Psoas muscle (tissue), 7 donors: ENCODE measurements at regions not wholly inside any gene's neighbourhood (a gene's known extent, or its start where the extent isn't known, plus 50 kb on each side); places are given as distances from the start of the nearest gene placed in this dataset.
"Not testable (repeated sequence)": the region's sequence is repeated elsewhere in the genome, so short reads cannot be mapped to it uniquely, and the experiment has no call there.

ENCODE experiments used
- ATAC-seq, 4 donors: fragments of 200-7000 bp; cut with Tn5 transposase; one replicate each; pipeline ENCODE4 v1.9.1; 2020; ENCODE audit warnings: moderate library complexity in 3 of 4, mild to moderate bottlenecking in 2 of 4
- DNase-seq, 2 donors: peaks; one replicate each; pipeline ENCODE4 v3.0.0-alpha.2; 2020
- H3K27ac ChIP-seq: fragments of 200-600 bp; one replicate; pipeline ENCODE4 v1.8.0; 2022
- H3K27me3 ChIP-seq, 3 donors: fragments of 200-600 bp in 1 of 3; one replicate each; pipeline versions ENCODE4 v1.6.1 to v1.8.0; 2013 to 2022; ENCODE audit warnings: low read length in 2 of 3, mild to moderate bottlenecking in 2 of 3, moderate library complexity in 1 of 3; ENCODE audit not compliant: insufficient read depth in 3 of 3
- H3K36me3 ChIP-seq, 2 donors: fragments of 200-600 bp in 1 of 2; one replicate each; pipeline versions ENCODE4 v1.6.1 to v1.8.0; 2013 to 2022; ENCODE audit warnings: low read depth in 1 of 2, mild to moderate bottlenecking in 1 of 2, moderate library complexity in 1 of 2; ENCODE audit not compliant: insufficient read depth in 1 of 2
- H3K4me1 ChIP-seq: fragments of 200-600 bp; one replicate; pipeline ENCODE4 v1.8.0; 2022
- H3K4me3 ChIP-seq: fragments of 200-600 bp; one replicate; pipeline ENCODE4 v1.8.0; 2022; ENCODE audit warnings: mild to moderate bottlenecking
- H3K9me3 ChIP-seq: fragments of 200-600 bp; one replicate; pipeline ENCODE4 v1.8.0; 2022
- WGBS, 3 donors: extraction: QIAGEN DNeasy Blood & Tissue Kit; methylation state at CpG; one replicate each; pipeline versions ENCODE4 v1.1.6 to v1.1.7; 2013; 5-methylcytosine and 5-hydroxymethylcytosine counted together
- intact Hi-C, 2 donors: fragments of 100-400 bp; cut with DNase I; formaldehyde crosslinking; loops; one replicate each; pipeline versions ENCODE4 v1.11.0 to v1.14.2; 2022
- TF ChIP-seq, protein P1 (sequence below): fragments of 200-600 bp; IDR thresholded peaks from one replicate; pipeline ENCODE4 v1.8.0; 2022; ENCODE audit warnings: antibody characterized with exemption
- donor health status: healthy with polysubstance abuse.
- donor health status: DM: no; HTN: no; CAD: no; lungs with moderate emphysema.
- donor health status: Bipolar disorder and iron deficiency.
- donor health status: healthy.
- donor health status: DM: yes; HTN: yes; CAD: no.
- donor health status: DM: no; HTN: no; CAD: no.
- donor health status: DM: yes; HTN: yes; CAD: no.

DNA sequence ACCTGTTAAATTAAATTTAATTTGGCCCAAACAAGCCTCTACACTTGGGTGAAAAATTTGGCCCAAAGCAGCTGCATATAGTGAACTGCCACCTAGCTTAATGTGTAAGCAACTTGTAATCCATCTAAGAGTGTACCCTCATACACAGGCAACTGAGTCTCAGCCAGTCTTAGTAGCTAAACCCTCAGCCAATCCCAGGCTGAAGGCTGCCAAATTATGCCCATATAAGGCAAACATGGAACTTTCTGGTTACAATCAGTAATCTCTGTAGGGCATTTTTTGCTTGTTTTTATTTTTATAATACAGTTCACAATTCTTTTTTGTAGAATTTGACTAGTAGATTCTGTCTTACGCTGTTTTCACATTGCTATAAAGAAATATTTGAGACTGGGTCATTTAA is 958.7 kb downstream of the FSCB start:
- no peaks in the 10 kb centered on the region for H3K27me3 ChIP-seq
- no peak overlapping the region for H3K27ac ChIP-seq
- TF ChIP-seq, protein P1, sequence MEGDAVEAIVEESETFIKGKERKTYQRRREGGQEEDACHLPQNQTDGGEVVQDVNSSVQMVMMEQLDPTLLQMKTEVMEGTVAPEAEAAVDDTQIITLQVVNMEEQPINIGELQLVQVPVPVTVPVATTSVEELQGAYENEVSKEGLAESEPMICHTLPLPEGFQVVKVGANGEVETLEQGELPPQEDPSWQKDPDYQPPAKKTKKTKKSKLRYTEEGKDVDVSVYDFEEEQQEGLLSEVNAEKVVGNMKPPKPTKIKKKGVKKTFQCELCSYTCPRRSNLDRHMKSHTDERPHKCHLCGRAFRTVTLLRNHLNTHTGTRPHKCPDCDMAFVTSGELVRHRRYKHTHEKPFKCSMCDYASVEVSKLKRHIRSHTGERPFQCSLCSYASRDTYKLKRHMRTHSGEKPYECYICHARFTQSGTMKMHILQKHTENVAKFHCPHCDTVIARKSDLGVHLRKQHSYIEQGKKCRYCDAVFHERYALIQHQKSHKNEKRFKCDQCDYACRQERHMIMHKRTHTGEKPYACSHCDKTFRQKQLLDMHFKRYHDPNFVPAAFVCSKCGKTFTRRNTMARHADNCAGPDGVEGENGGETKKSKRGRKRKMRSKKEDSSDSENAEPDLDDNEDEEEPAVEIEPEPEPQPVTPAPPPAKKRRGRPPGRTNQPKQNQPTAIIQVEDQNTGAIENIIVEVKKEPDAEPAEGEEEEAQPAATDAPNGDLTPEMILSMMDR, result no peak
- 81 to 97% (median 86%) methylated on average over 1 of the region's 1 CpG for WGBS, 3 donors
- DNase-seq (no peak), ATAC-seq (no peak)
- H3K4me1 ChIP-seq, result no peaks in the 10 kb centered on the region
- no peaks in the 10 kb centered on the region for H3K36me3 ChIP-seq
- H3K4me3 ChIP-seq, result no peak overlapping the region
- intact Hi-C loops, result no loop called here
- H3K9me3 ChIP-seq, result no peaks in the 10 kb centered on the region

DNA sequence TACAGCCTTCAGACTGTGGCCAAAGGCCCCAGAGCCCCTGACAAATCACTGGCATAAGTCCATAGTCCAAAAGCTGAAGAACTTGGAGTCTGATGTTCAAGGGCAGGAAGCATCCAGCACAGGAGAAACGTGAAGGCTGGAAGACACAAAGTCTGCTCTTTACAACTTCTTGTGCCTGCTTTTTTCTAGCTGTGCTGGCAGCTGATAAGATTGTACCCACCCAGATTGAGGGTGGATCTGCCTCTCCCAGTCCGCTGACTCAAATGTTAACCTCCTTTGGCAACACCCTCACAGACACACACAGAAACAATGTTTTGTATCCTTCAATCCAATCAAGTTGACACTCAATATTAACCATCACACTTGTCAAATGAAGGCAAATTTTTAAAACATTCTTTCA is 959.5 kb downstream of the FSCB start:
- H3K9me3 ChIP-seq, H3K27ac ChIP-seq, ATAC-seq, H3K4me3 ChIP-seq, intact Hi-C loops, H3K27me3 ChIP-seq, DNase-seq, H3K36me3 ChIP-seq, H3K4me1 ChIP-seq: not testable (repeated sequence)
- 49 to 57% (median 51%) methylated on average over 2 of the region's 2 CpGs for WGBS, 3 donors

DNA sequence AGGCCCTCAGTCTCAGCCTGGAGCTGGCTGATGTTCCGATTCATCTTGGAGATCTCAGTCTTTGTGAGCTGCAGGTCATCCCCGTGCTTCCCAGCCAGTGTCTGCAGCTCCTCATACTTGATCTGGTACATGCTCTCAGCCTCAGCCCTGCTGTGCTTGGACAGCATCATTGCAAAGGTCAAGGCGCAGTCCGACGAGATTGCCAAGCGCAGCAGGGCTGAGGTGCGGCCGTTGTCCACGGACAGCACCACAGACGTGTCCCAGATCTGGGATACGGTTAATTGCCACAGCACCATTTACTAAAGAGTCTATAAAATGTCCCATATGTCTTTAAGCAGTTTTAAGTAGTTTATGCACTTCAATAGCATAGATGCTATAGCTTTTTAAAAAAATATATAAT is 965.7 kb downstream of the FSCB start:
- Histone ChIP-seq H3K9me3 (no peaks in the 10 kb centered on the region), H3K27me3 (no peaks in the 10 kb centered on the region), H3K36me3 (no peaks in the 10 kb centered on the region), H3K4me3 (no peak overlapping the region), H3K4me1 (no peaks in the 10 kb centered on the region), H3K27ac (no peak overlapping the region)
- TF ChIP-seq, protein P1, result no peak
- DNase-seq (no peak), ATAC-seq (no peak)
- 82 to 91% (median 89%) methylated on average over 11 of the region's 11 CpGs for WGBS, 3 donors
- intact Hi-C loops, result no loop called here

DNA sequence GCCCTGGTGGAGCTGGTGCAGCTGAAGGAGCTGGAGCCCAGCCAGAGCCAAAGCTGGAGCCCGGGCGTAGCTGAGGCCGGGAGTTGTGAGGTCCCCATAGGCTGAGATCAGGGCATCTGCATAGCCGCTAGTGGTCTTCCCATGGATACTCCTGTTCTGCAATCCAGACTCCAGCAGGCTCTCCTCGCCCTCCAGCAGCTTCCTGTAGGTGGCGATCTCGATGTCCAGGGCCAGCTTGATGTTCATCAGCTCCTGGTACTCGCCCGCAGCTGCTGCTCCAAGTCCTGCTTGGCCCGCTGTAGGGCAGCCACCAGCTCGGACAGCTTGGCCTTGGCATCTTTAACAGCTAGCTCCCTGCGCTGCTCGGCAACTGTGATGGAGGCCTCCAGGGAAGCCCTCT is 966.1 kb downstream of the FSCB start:
- 79 to 81% (median 80%) methylated on average over 13 of the region's 13 CpGs for WGBS, 3 donors
- H3K36me3 ChIP-seq, result no peaks in the 10 kb centered on the region
- no peak overlapping the region for H3K27ac ChIP-seq
- no peak overlapping the region for H3K4me3 ChIP-seq
- H3K9me3 ChIP-seq, result no peaks in the 10 kb centered on the region
- no peaks in the 10 kb centered on the region for H3K27me3 ChIP-seq
- ATAC-seq (no peak), DNase-seq (no peak)
- H3K4me1 ChIP-seq, result no peaks in the 10 kb centered on the region
- TF ChIP-seq, protein P1, result no peak
- intact Hi-C loops, result no loop called here

DNA sequence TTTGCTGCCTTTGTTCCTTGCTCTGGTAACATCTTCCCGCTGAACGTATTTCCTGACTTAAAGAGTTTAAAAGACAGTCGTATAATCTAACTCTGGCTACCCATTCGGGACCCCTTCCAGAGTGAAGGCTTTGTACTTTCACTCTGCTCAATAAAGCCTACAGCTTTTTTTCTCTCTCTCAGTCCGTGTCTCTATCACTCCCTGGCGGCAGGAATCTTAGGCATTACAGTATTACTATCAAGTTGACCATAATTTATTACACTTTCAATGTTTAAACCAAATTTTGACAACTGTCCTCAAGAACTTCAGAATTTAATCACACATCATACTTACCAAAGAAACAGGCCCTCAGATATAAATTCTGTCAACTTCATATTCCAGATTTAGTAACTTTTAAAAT is 967.9 kb downstream of the FSCB start:
- Histone ChIP-seq H3K4me1 (no peaks in the 10 kb centered on the region), H3K36me3 (no peaks in the 10 kb centered on the region), H3K4me3 (no peak overlapping the region), H3K27ac (no peak overlapping the region), H3K9me3 (no peaks in the 10 kb centered on the region), H3K27me3 (no peaks in the 10 kb centered on the region)
- TF ChIP-seq, protein P1, result peak; percentile 24
- ATAC-seq (no peak), DNase-seq (no peak)
- WGBS, 3 donors, result 6 to 14% (median 14%) methylated on average over 6 of the region's 6 CpGs
- intact Hi-C loops, result no loop called here
